ENCODE measurements at regions not wholly inside any gene's neighbourhood (a gene's known extent, or its start where the extent isn't known, plus 50 kb on each side); places are given as distances from the start of the nearest gene placed in this dataset.

DNA sequence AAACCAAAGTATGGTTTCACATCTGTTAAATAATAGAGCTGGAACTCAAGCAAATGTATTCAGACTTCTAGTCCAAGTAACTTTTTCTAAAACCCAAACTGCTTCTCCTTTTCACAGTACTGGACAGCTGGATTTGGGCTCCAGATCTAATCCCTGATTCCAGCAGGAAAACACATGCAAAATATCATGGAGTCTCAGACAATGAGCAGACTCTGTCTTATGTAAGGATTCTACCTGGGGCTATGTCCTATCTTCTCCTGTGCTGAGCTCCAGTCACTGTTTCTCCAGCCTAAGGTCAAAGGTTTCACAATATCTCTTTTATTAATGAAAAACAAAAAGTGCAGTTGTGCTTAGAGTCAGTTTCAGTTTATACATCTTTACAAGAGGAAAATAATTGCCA, 83.2 kb upstream of the EED start:
- TF ChIP-seq, protein P1, sequence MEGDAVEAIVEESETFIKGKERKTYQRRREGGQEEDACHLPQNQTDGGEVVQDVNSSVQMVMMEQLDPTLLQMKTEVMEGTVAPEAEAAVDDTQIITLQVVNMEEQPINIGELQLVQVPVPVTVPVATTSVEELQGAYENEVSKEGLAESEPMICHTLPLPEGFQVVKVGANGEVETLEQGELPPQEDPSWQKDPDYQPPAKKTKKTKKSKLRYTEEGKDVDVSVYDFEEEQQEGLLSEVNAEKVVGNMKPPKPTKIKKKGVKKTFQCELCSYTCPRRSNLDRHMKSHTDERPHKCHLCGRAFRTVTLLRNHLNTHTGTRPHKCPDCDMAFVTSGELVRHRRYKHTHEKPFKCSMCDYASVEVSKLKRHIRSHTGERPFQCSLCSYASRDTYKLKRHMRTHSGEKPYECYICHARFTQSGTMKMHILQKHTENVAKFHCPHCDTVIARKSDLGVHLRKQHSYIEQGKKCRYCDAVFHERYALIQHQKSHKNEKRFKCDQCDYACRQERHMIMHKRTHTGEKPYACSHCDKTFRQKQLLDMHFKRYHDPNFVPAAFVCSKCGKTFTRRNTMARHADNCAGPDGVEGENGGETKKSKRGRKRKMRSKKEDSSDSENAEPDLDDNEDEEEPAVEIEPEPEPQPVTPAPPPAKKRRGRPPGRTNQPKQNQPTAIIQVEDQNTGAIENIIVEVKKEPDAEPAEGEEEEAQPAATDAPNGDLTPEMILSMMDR (conservative IDR thresholded peaks at IDR 0.05; ENCODE audit: low read length): no peak
- no peak for TF ChIP-seq EZH2phosphoT487 (IDR thresholded peaks at IDR 0.05; ENCODE audit: borderline replicate concordance, low read depth, low read length)

All from OCI-LY7 (cell line).